ENCODE measurements at regions not wholly inside any gene's neighbourhood (a gene's known extent, or its start where the extent isn't known, plus 50 kb on each side); places are given as distances from the start of the nearest gene placed in this dataset.
A peak's percentile ranks its signal among the peaks of the same experiment; 100 is the strongest.

GRCh38 chr2:133652398-133652797 lies 84.1 kb upstream of the NCKAP5 start:
- H3K4me3 ChIP-seq (ENCODE audit: low read length) = no peak overlapping the region
- no peak for DNase-seq (ENCODE audit: low read depth)
- TF ChIP-seq CTCF (IDR thresholded peaks at IDR 0.05; ENCODE audit: insufficient read depth, low read depth, low read length, missing control alignments) = no peak

- TF ChIP-seq CTCF (IDR thresholded peaks at IDR 0.05; ENCODE audit: insufficient read depth, low read depth, low read length, missing control alignments) = no peak
These were observed 84.8 kb upstream of the NCKAP5 start for GRCh38 chr2:133653056-133653455.

GRCh38 chr2:133654949-133655348 lies 86.7 kb upstream of the NCKAP5 start:
- H3K4me3 ChIP-seq (ENCODE audit: low read length) = no peak overlapping the region
- TF ChIP-seq CTCF (IDR thresholded peaks at IDR 0.05; ENCODE audit: insufficient read depth, low read depth, low read length, missing control alignments) = no peak
- no peak for DNase-seq (ENCODE audit: low read depth)

More at GRCh38 chr2:133653056-133653455, 84.8 kb upstream of the NCKAP5 start:
- H3K4me3 ChIP-seq (ENCODE audit: low read length) = no peak overlapping the region
- no peak for DNase-seq (ENCODE audit: low read depth)

- no peak for DNase-seq (ENCODE audit: low read depth)
- TF ChIP-seq CTCF (IDR thresholded peaks at IDR 0.05; ENCODE audit: insufficient read depth, low read depth, low read length, missing control alignments) = no peak
- no peak overlapping the region for H3K4me3 ChIP-seq (ENCODE audit: low read length)
These were observed 87.3 kb upstream of the NCKAP5 start for GRCh38 chr2:133655610-133656009.

DNA sequence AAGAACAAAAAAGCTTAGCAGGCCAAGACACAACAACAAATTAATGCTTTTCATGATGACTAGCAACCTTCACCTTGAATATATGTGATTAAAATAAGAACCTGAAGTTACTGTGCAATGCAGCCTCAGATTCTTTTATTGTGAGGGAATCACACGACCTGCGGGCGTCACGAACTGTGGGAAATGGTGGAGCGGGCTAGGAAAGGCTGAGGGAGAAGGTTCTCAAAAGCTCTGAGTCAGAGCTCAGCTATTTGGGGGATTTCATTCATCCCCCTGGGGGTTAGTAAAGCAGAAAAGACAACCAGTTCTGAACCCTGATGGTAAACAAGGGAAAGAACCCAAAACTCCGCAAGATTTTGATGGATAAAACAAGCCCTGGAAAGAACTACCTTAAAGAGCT lies 89.3 kb upstream of the NCKAP5 start:
- no peak for TF ChIP-seq CTCF (IDR thresholded peaks at IDR 0.05; ENCODE audit: insufficient read depth, low read depth, low read length, missing control alignments)
- DNase-seq (ENCODE audit: low read depth) = peak; percentile 4
- H3K4me3 ChIP-seq (ENCODE audit: low read length) = no peak overlapping the region

DNA sequence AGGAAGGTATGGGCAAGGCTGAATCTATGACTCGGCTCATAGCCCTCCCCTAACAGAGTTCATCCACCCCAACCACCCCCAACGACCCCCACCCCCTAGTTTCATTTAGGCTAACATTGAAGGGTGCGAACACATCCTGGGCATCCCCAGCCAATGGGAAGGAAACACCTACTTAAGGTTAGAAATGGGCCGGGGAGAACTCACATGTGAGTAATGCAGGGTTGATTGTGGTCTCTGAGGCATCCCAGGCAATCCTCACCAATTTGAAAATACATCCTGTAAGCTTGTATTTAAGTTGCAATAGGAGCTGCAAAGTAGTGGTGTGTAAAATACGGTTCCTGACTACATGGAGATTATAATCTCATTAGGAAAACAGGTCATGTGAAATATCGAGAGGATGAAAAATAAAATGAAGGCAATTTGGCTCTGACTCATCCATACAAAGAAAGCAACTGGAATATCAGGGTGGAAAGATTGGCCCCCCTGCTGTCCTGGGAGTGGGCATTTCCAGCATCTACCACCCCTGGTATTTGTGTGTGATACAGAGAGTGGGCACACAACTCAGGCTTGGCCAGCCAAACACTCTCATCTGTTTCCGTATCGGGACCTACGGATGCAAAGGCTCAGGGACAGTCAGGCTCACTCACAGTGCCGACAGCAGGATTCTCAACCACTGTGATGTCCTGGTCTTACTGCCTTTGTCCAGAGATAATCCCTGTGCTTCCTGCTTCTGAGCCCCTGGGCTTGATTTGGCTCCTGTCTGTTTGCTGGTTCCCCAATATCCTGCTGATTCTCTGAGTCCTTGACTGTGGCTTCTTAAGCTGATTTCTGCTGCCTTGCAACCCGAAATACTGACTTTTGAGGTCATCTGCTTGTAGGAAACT lies 90.0 kb upstream of the NCKAP5 start:
- peak; percentile 10 for DNase-seq (ENCODE audit: low read depth)
- H3K4me3 ChIP-seq (ENCODE audit: low read length) = no peak overlapping the region
- no peak for TF ChIP-seq CTCF (IDR thresholded peaks at IDR 0.05; ENCODE audit: insufficient read depth, low read depth, low read length, missing control alignments)

- no peak overlapping the region for H3K4me3 ChIP-seq (ENCODE audit: low read length)
- DNase-seq (ENCODE audit: low read depth) = no peak
- no peak for TF ChIP-seq CTCF (IDR thresholded peaks at IDR 0.05; ENCODE audit: insufficient read depth, low read depth, low read length, missing control alignments)
These were observed 92.2 kb upstream of the NCKAP5 start for GRCh38 chr2:133660510-133660909.

All from epithelial cell of esophagus (primary cell).